ENCODE measurements at regions not wholly inside any gene's neighbourhood (a gene's known extent, or its start where the extent isn't known, plus 50 kb on each side); places are given as distances from the start of the nearest gene placed in this dataset.

DNA sequence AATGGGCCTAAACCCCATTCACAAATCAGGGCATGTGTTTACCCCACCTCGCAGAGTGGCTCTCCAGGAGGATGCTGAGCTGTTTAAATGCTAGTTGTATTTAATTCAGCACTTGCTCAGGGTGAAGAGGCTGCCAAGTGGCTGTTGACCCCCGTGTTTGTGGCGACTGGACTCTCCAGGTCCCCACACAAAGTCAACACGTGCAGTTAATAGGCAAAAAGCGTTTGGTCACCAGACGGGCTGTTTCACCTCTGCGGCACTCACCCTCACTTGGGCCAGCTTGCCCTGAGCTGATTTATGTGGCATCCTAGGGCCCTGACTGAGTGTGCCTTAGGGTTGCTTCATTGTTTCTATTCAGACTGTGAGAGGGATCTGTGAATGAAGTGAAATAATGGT is 152.3 kb downstream of the GAS1 start:
- TF ChIP-seq, protein P1, sequence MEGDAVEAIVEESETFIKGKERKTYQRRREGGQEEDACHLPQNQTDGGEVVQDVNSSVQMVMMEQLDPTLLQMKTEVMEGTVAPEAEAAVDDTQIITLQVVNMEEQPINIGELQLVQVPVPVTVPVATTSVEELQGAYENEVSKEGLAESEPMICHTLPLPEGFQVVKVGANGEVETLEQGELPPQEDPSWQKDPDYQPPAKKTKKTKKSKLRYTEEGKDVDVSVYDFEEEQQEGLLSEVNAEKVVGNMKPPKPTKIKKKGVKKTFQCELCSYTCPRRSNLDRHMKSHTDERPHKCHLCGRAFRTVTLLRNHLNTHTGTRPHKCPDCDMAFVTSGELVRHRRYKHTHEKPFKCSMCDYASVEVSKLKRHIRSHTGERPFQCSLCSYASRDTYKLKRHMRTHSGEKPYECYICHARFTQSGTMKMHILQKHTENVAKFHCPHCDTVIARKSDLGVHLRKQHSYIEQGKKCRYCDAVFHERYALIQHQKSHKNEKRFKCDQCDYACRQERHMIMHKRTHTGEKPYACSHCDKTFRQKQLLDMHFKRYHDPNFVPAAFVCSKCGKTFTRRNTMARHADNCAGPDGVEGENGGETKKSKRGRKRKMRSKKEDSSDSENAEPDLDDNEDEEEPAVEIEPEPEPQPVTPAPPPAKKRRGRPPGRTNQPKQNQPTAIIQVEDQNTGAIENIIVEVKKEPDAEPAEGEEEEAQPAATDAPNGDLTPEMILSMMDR (IDR thresholded peaks at IDR 0.05 in 8 of 11, conservative IDR thresholded peaks at IDR 0.05 in 3 of 11) = no peak
- TF ChIP-seq POLR2A (IDR thresholded peaks at IDR 0.05) = no peak

Data from spleen (tissue), 7 donors.